ENCODE measurements at regions not wholly inside any gene's neighbourhood (a gene's known extent, or its start where the extent isn't known, plus 50 kb on each side); places are given as distances from the start of the nearest gene placed in this dataset.

DNA sequence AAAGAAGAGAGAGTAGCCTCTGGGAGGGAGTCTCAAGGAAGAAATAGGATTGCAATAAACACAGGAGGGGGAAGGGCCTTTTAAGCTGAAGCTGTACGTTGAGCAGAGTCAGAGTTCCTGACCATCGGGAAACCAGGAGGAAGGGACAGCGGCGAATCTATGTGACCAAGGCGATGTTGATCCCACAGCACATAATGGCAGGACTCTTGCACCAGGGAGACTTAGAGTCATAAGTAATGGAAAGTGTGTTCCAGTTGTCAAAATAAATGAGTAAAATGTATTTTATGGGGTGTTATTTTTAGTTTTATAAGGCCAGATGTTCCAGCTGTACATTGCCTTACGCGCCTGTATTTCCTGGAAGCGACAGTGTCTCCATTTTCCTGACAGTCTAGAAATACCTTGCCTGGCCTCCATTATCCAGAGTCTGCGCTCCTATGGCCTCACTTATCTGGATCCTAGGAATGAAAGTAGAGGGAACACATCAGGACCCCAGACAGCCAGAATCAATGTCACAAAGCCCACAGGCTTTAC is 152.8 kb upstream of the COPS8 start:
- H4K5ac ChIP-seq (ENCODE audit: insufficient read length, low read depth, low read length), result no peak overlapping the region
- H2BK12ac ChIP-seq (ENCODE audit: low read depth, low read length), result no peak overlapping the region
- TF ChIP-seq RFX5 (IDR thresholded peaks at IDR 0.05; ENCODE audit: borderline replicate concordance, low read depth, low read length) (no peak), FOSL1 (IDR thresholded peaks at IDR 0.05; ENCODE audit: insufficient read depth, low read depth, low read length) (no peak), CBX8 (IDR thresholded peaks at IDR 0.05; ENCODE audit: borderline replicate concordance, low read depth, low read length) (no peak), SIX5 (IDR thresholded peaks at IDR 0.05; ENCODE audit: low read depth, low read length) (no peak), TCF12 (IDR thresholded peaks at IDR 0.05; ENCODE audit: low read depth, low read length) (no peak), HDAC2 (IDR thresholded peaks at IDR 0.05; ENCODE audit: borderline replicate concordance in 1 of 2, low read depth in 2 of 2, low read length in 2 of 2) (no peak), KDM1A (IDR thresholded peaks at IDR 0.05; ENCODE audit: borderline replicate concordance, low read length) (no peak), YY1 (IDR thresholded peaks at IDR 0.05; ENCODE audit: low read depth, low read length) (no peak), JUND (IDR thresholded peaks at IDR 0.05; ENCODE audit: low read length) (no peak), BRCA1 (IDR thresholded peaks at IDR 0.05; ENCODE audit: low read depth, low read length) (no peak), KDM5A (IDR thresholded peaks at IDR 0.05; ENCODE audit: low read length) (no peak), NANOG (IDR thresholded peaks at IDR 0.05; ENCODE audit: insufficient read depth, low read depth, low read length, poor library complexity, severe bottlenecking) (no peak)
- TF ChIP-seq, protein P1, sequence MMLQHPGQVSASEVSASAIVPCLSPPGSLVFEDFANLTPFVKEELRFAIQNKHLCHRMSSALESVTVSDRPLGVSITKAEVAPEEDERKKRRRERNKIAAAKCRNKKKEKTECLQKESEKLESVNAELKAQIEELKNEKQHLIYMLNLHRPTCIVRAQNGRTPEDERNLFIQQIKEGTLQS (IDR thresholded peaks at IDR 0.05; ENCODE audit: insufficient read depth, low read depth, low read length), result no peak
- FAIRE-seq (no peak), DNase-seq (ENCODE audit: low read depth in 1 of 2, low spot score in 2 of 2) (no peak)
- no peak overlapping the region for H2BK5ac ChIP-seq (ENCODE audit: low read depth, low read length)
- no peak overlapping the region for H3K23ac ChIP-seq (ENCODE audit: insufficient read length)
- H3K56ac ChIP-seq (replicated peaks; ENCODE audit: insufficient read length, low read depth, low read length), result no peak overlapping the region
- H3K9me3 ChIP-seq (ENCODE audit: insufficient read depth in 2 of 2, low read depth in 1 of 2, low read length in 1 of 2), result no peaks in the 10 kb centered on the region
- no peaks in the 10 kb centered on the region for H3K4me1 ChIP-seq (replicated peaks in 1 of 4; ENCODE audit: control insufficient read depth in 3 of 4, insufficient read depth in 4 of 4, low read length in 3 of 4)
- no peak overlapping the region for H3K4ac ChIP-seq (replicated peaks; ENCODE audit: insufficient read length, low read depth, low read length)
- H2BK15ac ChIP-seq (ENCODE audit: low read length), result 0 out of 2 replicates have a peak overlapping the region, but pooled peaks have one; percentile 53
- no peak overlapping the region for H2AFZ ChIP-seq (ENCODE audit: low read length)
- no peak overlapping the region for H3K27ac ChIP-seq (ENCODE audit: low read depth, low read length)
- H3K4me2 ChIP-seq (ENCODE audit: insufficient read depth in 1 of 2, low read depth in 2 of 2, low read length in 2 of 2), result no peak overlapping the region
- no peaks in the 10 kb centered on the region for H3K36me3 ChIP-seq (ENCODE audit: control insufficient read depth in 2 of 4, insufficient read depth in 4 of 4, low read length in 3 of 4)
- H4K20me1 ChIP-seq (replicated peaks in 1 of 2; ENCODE audit: control insufficient read depth in 1 of 2, insufficient read depth in 2 of 2, low read length in 2 of 2), result no peaks in the 10 kb centered on the region
- H3K18ac ChIP-seq (ENCODE audit: extremely low read depth, low read length), result no peak overlapping the region
- H3K27me3 ChIP-seq (replicated peaks in 1 of 4; ENCODE audit: control insufficient read depth in 3 of 4, extremely low read depth in 1 of 4, insufficient read depth in 3 of 4, low read length in 3 of 4), result no peaks in the 10 kb centered on the region
- no peak overlapping the region for H3K9ac ChIP-seq (replicated peaks in 1 of 4; ENCODE audit: extremely low read depth in 1 of 4, low read depth in 3 of 4, low read length in 3 of 4)
- H2BK20ac ChIP-seq (ENCODE audit: low read length), result no peak overlapping the region
- no peak overlapping the region for H4K91ac ChIP-seq (replicated peaks; ENCODE audit: insufficient read length, low read length)
- H2BK120ac ChIP-seq (replicated peaks; ENCODE audit: low read depth, low read length), result no peak overlapping the region
- H2AK5ac ChIP-seq (ENCODE audit: low read depth, low read length), result no peak overlapping the region
- CTCF ChIA-PET (ENCODE audit: partially characterized antibody), result no interaction called here
- POLR2A ChIA-PET (ENCODE audit: partially characterized antibody), result no interaction called here
- H3K79me2 ChIP-seq (ENCODE audit: control insufficient read depth in 1 of 2, insufficient read depth in 2 of 2, low read length in 2 of 2), result no peaks in the 10 kb centered on the region
- no peaks in the 10 kb centered on the region for H3K23me2 ChIP-seq (ENCODE audit: low read depth, low read length)
- no peaks in the 10 kb centered on the region for H3K79me1 ChIP-seq (ENCODE audit: low read depth, low read length)
- WGBS, 2 experiments (ENCODE audit: extremely low coverage in 1 of 2, insufficient coverage in 1 of 2, insufficient read length in 1 of 2, insufficient replicate concordance in 2 of 2, low coverage in 1 of 2, low lambda C conversion rate in 2 of 2, missing lambda C conversion rate in 1 of 2), result 80% methylated on average over 9 of the region's 9 CpGs; no CpG with 5 or more reads in 1 of the 2 experiments
- no peak overlapping the region for H4K8ac ChIP-seq (ENCODE audit: extremely low read depth, insufficient read depth, low read length)
- no peak overlapping the region for H3K4me3 ChIP-seq (ENCODE audit: extremely low read depth in 1 of 4, insufficient read depth in 2 of 4, low read depth in 3 of 4, low read length in 4 of 4)
- H3K14ac ChIP-seq (ENCODE audit: insufficient read length), result no peak overlapping the region

Measured in H1 (cell line).